SHP77 (cell line): ENCODE measurements at regions not wholly inside any gene's neighbourhood (a gene's known extent, or its start where the extent isn't known, plus 50 kb on each side); places are given as distances from the start of the nearest gene placed in this dataset.

Experiments used
- DNase-seq, 2 experiments: peaks; one replicate each; lab custom pipeline; 2025; lab: John Stamatoyannopoulos, UW

- DNase-seq, result no peak
Measured at GRCh38 chr7:16320099-16320660, 101.2 kb downstream of the CRPPA start.

GRCh38 chr7:16318989-16319915, 102.1 kb downstream of the CRPPA start:
- DNase-seq, result no peak

GRCh38 chr7:16318463-16318862, 102.9 kb downstream of the CRPPA start:
- no peak for DNase-seq

- no peak for DNase-seq
Measured at GRCh38 chr7:16317406-16317805, 103.9 kb downstream of the CRPPA start.

DNA sequence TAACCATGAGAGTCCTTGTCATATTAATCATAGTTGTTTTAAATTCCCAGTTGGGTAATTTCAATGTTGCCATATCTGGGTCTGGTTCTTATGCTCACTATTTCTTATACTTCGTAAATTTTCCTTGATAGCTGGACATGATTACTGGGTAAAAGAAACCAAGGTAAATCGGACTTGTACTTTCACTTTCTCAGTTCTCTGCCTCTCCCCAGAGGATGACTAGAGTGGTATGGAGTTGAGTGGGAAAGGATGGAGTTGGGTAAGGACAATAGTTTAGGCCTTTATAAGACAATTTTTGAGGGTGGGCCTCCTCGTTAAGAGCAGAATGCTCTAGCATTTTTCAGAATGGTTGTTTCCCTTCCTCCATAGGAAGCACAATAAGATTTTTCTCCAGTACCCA, 106.1 kb downstream of the CRPPA start:
- DNase-seq, result no peak

DNA sequence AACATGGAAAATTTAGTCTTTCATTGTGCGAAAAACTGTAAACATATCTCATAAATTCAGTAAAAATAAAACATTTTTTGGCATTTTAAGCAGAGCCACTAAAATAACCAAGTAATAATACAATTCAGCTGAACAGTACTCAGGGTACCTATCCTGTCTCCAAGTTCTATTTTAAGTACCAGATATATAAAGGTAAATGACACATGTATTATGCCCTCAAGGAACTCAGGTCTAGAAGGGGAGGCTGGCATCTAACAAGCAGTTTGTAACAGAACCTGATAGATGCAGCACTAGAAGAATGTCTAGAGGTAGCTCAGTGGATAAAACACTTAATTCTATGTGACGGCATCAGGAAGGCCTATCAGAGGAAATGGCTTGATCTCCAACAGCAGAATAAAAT, 112.2 kb downstream of the CRPPA start:
- DNase-seq, result no peak

GRCh38 chr7:16301291-16301690, 120.0 kb downstream of the CRPPA start:
- DNase-seq, result no peak

- DNase-seq, result no peak
Measured at GRCh38 chr7:16300361-16300895, 120.9 kb downstream of the CRPPA start.

- peak in 1 of 2 experiments; percentile 2 for DNase-seq
Measured at GRCh38 chr7:16299853-16300252, 121.5 kb downstream of the CRPPA start.

- no peak for DNase-seq
Measured at GRCh38 chr7:16298221-16298620, 123.1 kb downstream of the CRPPA start.

- DNase-seq, result no peak
Measured at GRCh38 chr7:16295558-16295957, 125.8 kb downstream of the CRPPA start.

GRCh38 chr7:16293669-16294425, 127.5 kb downstream of the CRPPA start:
- no peak for DNase-seq

- no peak for DNase-seq
Measured at GRCh38 chr7:16284581-16284980, 136.8 kb downstream of the CRPPA start.

DNA sequence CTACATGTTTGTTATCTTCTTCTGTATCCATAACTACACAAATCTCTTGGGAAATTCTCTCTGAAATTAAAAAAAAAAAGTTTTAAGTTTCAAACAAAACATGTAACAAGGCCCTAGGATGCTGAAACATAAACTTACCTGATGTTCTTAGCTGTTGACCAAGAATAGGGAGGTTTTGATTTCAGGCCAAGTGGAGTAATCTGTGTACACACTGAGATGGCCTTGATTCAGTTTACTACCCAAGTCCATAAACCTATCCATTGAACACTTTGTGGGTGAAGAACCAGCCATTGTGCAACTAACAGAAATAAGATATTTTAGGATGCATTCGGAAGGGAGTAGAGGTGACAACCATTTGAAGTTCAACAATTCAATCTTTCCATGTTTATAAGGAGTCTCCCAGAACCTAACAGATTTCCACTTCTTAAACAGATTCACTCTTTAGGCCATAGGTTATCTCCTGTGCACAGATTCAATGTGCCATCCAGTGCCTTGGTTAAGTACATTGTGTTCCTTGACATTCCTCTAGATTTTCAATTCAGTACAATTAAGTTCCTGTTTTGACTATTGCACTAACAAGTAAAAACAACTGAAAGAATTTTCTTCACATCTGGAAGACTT, 143.1 kb downstream of the CRPPA start:
- DNase-seq, result no peak

GRCh38 chr7:16271990-16272665, 149.2 kb downstream of the CRPPA start:
- no peak for DNase-seq

GRCh38 chr7:16271355-16271915, 149.9 kb downstream of the CRPPA start:
- no peak for DNase-seq

- no peak for DNase-seq
Measured at GRCh38 chr7:16270844-16271243, 150.5 kb downstream of the CRPPA start.

DNA sequence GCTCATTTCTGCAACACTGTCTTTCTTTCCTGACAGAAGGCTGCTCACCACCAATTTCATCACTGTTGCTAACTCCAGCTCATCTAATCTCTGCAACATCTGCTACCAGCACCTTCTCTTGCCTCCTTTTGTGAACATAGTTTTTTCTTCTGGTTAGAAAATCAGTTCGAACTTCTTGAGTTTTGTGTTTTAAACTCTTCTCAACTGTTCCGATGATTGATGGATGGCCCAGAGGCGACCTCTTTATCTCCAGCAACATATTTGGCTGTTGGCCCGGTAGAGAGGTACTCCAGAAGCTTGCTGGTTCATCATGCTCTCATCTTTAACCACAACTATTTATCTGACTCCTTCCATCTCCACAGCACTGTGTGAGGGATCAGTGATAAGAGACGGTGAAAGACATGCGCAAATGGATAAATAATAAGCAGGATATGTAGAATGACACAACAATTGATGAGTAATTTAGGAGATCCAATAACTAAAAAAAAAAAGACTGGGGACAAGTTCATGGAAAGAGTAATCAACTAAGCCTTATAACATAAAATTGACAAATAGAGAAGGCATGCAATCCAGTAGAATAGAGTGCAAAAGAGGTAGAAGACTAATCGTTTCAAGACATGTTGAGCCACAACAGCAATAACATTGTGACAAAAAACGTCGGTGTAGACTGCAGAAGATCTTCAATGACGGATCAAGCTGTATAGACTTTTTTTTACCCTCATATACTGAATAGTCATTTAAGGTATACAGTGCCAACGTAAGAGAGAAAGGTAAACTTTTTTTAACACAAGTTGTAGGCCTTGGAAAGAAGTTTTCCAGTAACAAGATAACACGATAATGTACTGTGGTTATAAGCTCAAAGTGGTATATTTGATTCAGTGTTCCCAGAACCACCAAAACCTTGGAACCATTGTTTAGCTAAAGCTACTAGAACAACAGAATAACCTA, 152.2 kb downstream of the CRPPA start:
- DNase-seq, result no peak

DNA sequence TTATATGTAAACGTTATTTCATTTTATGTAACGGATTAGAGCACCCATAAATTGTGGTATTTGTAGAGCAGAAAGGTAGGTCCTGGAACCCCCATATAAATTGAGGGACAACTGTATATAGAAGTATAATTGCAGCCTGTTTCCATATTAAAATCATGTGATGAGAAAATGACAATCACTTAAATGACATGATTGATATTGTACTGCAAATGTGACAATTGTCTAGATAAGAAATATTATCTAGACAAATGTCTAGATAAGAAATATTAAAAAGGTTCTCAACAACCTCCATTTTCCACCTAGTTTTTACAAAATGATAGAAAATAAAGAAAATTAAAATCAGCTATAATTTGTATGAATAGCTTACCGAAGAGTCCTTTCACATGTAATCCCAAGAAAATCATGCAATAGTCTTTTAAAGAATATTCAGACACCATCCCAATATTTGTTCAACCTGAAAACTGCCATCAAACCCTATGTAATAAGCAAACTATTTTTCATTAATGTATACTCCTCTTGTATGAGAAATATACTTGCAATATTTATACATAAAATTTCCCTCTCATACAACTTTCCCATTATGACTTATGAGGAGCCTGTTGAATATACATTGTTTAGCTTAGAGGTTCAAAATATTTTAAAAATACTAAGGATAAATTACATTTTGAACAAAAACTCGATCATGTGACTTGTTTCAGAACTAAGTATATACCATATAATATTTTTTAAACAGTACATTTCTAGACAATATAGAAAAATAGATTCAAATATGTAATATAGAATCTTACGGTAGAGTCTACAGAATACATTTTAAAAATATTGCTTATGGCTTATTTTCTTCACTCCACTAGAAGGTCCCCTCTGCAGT, 153.2 kb downstream of the CRPPA start:
- no peak for DNase-seq
